Common myeloid progenitor, CD34-positive (primary cell): ENCODE measurements at regions not wholly inside any gene's neighbourhood (a gene's known extent, or its start where the extent isn't known, plus 50 kb on each side); places are given as distances from the start of the nearest gene placed in this dataset.

ENCODE experiments used
- CTCF ChIA-PET: fragments of 350-600 bp; sonication (Branson Sonifier 250); formaldehyde crosslinking; loops from one replicate; lab custom pipeline; 2021; ENCODE audit warnings: antibody characterized with exemption; lab: Charles Lee
- POLR2A ChIA-PET: fragments of 350-600 bp; sonication (Branson Sonifier 250); formaldehyde crosslinking; loops from one replicate; lab custom pipeline; 2021; ENCODE audit warnings: antibody characterized with exemption; lab: Charles Lee
- DNase-seq, 3 donors: peaks; one replicate each; pipeline versions ENCODE4 v3.0.0 to v3.0.0-alpha.2; 2013
- H3K27ac ChIP-seq, 2 experiments: 1 replicate in 1 of 2; 2 replicates in 1 of 2; pipeline ENCODE4 v1.7.0; 2013; ENCODE audit warnings: inconsistent platforms in 2 of 2, low read length in 2 of 2, mild to moderate bottlenecking in 2 of 2, low read depth in 1 of 2, moderate library complexity in 1 of 2; ENCODE audit not compliant: severe bottlenecking in 2 of 2, insufficient read depth in 1 of 2, poor library complexity in 1 of 2
- H3K27me3 ChIP-seq, 5 experiments: replicated peaks in 2 of 5; 1 replicate in 3 of 5; 2 replicates in 2 of 5; pipeline versions ENCODE4 v1.6.1 to v1.7.0; 2013; ENCODE audit warnings: low read length in 4 of 5, mild to moderate bottlenecking in 2 of 5, moderate library complexity in 2 of 5, inconsistent platforms in 1 of 5; ENCODE audit not compliant: insufficient read depth in 5 of 5, control insufficient read depth in 4 of 5
- H3K36me3 ChIP-seq, 4 experiments: 1 replicate in 2 of 4; 2 replicates in 2 of 4; pipeline versions ENCODE4 v1.6.1 to v1.7.0; 2013; ENCODE audit warnings: low read length in 3 of 4, control low read depth in 1 of 4, mild to moderate bottlenecking in 1 of 4; ENCODE audit not compliant: control insufficient read depth in 4 of 4, insufficient read depth in 4 of 4
- H3K4me1 ChIP-seq, 4 experiments: 1 replicate in 3 of 4; 2 replicates in 1 of 4; pipeline versions ENCODE4 v1.6.1 to v1.7.1; 2013; ENCODE audit warnings: low read length in 3 of 4, mild to moderate bottlenecking in 3 of 4, control low read depth in 1 of 4, inconsistent platforms in 1 of 4, moderate library complexity in 1 of 4; ENCODE audit not compliant: control insufficient read depth in 4 of 4, insufficient read depth in 4 of 4; ENCODE audit errors: control extremely low read depth in 1 of 4
- H3K4me3 ChIP-seq, 7 experiments: 1 replicate in 4 of 7; 2 replicates in 3 of 7; pipeline versions ENCODE4 v1.5.1 to v1.7.0; 2013; ENCODE audit warnings: mild to moderate bottlenecking in 7 of 7, low read length in 6 of 7, moderate library complexity in 6 of 7, inconsistent platforms in 2 of 7, low read depth in 2 of 7, control low read depth in 1 of 7; ENCODE audit not compliant: insufficient read depth in 4 of 7, control insufficient read depth in 1 of 7; ENCODE audit errors: extremely low read depth in 1 of 7
- H3K9me3 ChIP-seq, 5 experiments: 1 replicate in 4 of 5; 2 replicates in 1 of 5; pipeline versions ENCODE4 v1.6.1 to v1.7.1; 2013; ENCODE audit warnings: low read length in 4 of 5, mild to moderate bottlenecking in 2 of 5, inconsistent platforms in 1 of 5, low read depth in 1 of 5, moderate library complexity in 1 of 5; ENCODE audit not compliant: control insufficient read depth in 4 of 5, insufficient read depth in 2 of 5; ENCODE audit errors: control extremely low read depth in 1 of 5
- WGBS: methylation state at CpG from one replicate; pipeline ENCODE4 v1.1.5; 2013; ENCODE audit not compliant: insufficient coverage; 5-methylcytosine and 5-hydroxymethylcytosine counted together

GRCh38 chr18:73983970-73984369, 163.7 kb downstream of the FBXO15 start:
- 94% methylated on average over 3 of the region's 6 CpGs for WGBS
- no peak overlapping the region for H3K4me3 ChIP-seq
- DNase-seq = no peak
- H3K36me3 ChIP-seq = no peaks in the 10 kb centered on the region
- POLR2A ChIA-PET = no interaction called here
- no peaks in the 10 kb centered on the region for H3K4me1 ChIP-seq
- no peak overlapping the region for H3K27ac ChIP-seq
- CTCF ChIA-PET = no interaction called here
- H3K27me3 ChIP-seq = peaks cover 0 to 1% (median 0%) of the 10 kb centered on the region in 5 experiments
- peaks cover 0 to 2% (median 0%) of the 10 kb centered on the region in 5 experiments for H3K9me3 ChIP-seq

DNA sequence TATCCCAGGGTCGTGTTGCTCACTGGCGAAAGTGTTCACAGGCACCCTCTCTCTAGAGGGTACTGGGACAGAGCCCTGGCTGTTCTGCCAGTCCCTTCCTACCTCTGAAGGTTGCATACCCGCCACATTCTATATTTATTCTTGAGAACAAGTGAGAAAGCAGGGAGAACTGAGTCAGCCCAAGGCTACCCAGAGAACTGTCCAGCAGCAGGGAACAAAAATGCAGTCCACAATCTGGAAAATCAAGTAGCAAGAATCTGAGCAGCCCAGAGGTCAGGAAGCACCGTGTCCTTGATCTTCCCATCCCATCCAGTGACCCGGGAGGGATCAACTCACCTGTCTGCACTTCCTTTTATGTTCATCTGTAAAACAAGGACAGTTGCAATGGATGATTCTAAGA, 164.1 kb downstream of the FBXO15 start:
- WGBS = 100% methylated on average over 5 of the region's 5 CpGs
- Histone ChIP-seq H3K27ac (no peak overlapping the region), H3K36me3 (no peaks in the 10 kb centered on the region), H3K27me3 (peaks cover 0 to 1% (median 0%) of the 10 kb centered on the region in 5 experiments), H3K9me3 (peaks cover 0 to 2% (median 0%) of the 10 kb centered on the region in 5 experiments), H3K4me3 (no peak overlapping the region), H3K4me1 (no peaks in the 10 kb centered on the region)
- DNase-seq = no peak
- ChIA-PET CTCF (no interaction called here), POLR2A (no interaction called here)

DNA sequence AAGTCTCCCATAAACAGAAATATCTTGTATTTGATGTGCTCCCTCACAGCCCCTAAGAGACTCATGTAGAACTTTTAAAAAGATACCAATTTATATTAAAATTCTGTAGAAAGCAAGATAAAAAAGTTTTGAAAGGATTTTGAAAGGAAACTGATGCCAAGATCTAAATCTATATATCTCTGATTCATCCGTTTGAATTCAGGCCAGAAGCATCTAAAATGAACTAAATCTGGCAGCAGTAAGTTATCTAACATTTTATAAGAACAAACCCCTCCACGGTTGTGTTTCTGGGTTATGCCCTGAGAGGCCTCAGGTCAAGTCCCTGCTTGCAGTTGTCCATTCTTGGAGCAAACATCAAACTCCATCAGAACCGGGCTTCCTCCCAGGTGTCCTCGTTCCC, 165.8 kb downstream of the FBXO15 start:
- CTCF ChIA-PET = no interaction called here
- DNase-seq = no peak
- H3K36me3 ChIP-seq = no peaks in the 10 kb centered on the region
- H3K9me3 ChIP-seq = no peaks in the 10 kb centered on the region
- H3K4me3 ChIP-seq = no peak overlapping the region
- H3K27me3 ChIP-seq = peaks cover 0 to 2% (median 0%) of the 10 kb centered on the region in 5 experiments
- peaks cover 0 to 3% (median 0%) of the 10 kb centered on the region in 4 experiments for H3K4me1 ChIP-seq
- 100% methylated on average over 3 of the region's 4 CpGs for WGBS
- POLR2A ChIA-PET = no interaction called here
- no peak overlapping the region for H3K27ac ChIP-seq

DNA sequence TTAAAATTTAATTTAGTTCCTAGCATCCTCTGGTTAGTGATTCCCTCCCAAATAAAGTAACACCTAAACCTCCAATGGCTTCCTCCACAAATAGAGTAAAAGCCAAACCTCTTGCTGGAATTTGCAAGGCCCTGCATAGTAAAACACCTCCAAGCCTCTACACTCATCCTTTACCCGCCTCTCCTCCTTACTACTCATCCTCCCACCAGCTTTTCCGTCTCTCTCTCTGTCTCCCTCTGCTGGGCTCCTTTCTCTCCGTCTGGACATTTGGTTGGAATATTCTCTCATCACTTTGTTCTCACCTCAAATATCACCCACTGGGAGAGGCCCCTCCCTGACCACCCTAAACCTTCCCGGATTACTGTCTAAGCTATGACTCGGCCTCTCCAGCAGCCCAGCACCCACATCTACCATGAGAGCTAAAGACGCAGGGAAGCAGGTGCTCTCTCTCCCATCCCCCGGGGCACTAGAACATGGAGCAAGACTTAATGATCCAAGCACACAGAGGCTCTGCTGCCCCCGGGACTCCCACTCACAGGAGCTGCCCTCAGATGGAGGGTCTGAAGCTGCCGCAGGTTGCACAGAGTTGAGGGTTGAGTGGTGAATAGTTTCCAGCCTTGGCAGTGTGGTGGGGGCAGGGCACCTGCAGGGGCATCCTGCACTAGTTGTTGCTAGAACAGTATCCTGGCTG, 167.2 kb downstream of the FBXO15 start:
- CTCF ChIA-PET = no interaction called here

DNA sequence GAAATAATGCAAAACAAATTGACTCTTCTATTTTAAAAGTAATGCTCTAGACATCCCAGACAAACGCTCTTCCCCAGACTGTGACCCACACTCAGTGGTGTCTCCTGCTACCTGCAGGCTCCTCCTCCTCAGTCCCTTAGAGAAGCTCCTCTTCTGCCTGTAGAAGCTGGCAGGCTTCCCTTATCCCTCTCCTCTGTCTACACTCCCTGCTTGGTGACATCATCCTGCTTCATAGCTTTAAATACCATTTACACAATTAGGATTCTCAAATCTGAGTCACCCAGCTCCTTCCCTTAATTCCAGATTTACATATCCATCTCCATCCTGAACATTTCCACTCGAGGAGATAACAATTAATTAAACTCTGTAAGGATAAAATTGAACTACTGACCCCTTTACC, 167.9 kb downstream of the FBXO15 start:
- 79% methylated on average over 2 of the region's 2 CpGs for WGBS
- DNase-seq = no peak
- Histone ChIP-seq H3K4me3 (no peak overlapping the region), H3K27ac (no peak overlapping the region), H3K9me3 (no peaks in the 10 kb centered on the region), H3K27me3 (peaks cover 0 to 2% (median 0%) of the 10 kb centered on the region in 5 experiments), H3K4me1 (peaks cover 5 to 23% (median 10%) of the 10 kb centered on the region in 4 experiments), H3K36me3 (no peaks in the 10 kb centered on the region)
- CTCF ChIA-PET = no interaction called here
- POLR2A ChIA-PET = no interaction called here

More for the DNA sequence above, 167.2 kb downstream of the FBXO15 start:
- peaks cover 0 to 2% (median 0%) of the 10 kb centered on the region in 5 experiments for H3K27me3 ChIP-seq
- H3K9me3 ChIP-seq = no peaks in the 10 kb centered on the region
- no peak overlapping the region for H3K27ac ChIP-seq
- WGBS = 81% methylated on average over 8 of the region's 9 CpGs
- H3K4me1 ChIP-seq = peaks cover 0 to 16% (median 6%) of the 10 kb centered on the region in 4 experiments
- no peak for DNase-seq
- H3K36me3 ChIP-seq = no peaks in the 10 kb centered on the region
- H3K4me3 ChIP-seq = no peak overlapping the region
- POLR2A ChIA-PET = no interaction called here

DNA sequence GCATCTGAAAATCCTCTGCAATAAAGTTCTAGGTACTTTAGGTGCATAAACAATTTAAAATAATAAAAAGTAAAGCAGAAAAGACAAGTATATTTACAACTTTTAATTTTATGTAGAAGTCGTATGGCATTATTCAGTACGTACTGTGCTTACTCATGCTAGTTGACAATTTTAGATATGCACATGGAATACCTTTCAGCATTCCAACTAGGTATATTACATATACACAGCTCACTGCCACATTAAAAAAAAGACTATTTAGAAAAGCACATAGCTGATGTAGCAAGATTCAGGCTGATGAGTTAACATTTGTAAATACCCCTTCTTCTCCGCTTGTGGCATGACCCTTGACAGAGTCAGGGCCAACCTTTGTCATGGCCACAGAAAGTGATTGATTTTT, 171.2 kb downstream of the FBXO15 start:
- Histone ChIP-seq H3K27ac (no peak overlapping the region), H3K4me3 (no peak overlapping the region), H3K36me3 (no peaks in the 10 kb centered on the region), H3K27me3 (peaks cover 0 to 2% (median 0%) of the 10 kb centered on the region in 5 experiments), H3K4me1 (peaks cover 6 to 35% (median 17%) of the 10 kb centered on the region in 4 experiments), H3K9me3 (no peaks in the 10 kb centered on the region)
- ChIA-PET POLR2A (no interaction called here), CTCF (no interaction called here)
- DNase-seq = peak in 2 of 3 donors; percentile 17 to 33
- WGBS = no CpG with 5 or more reads among the region's 3 CpGs

GRCh38 chr18:73975266-73975665, 172.4 kb downstream of the FBXO15 start:
- DNase-seq = peak; percentile 43 to 89 (median 85)
- Histone ChIP-seq H3K9me3 (no peaks in the 10 kb centered on the region), H3K27me3 (peaks cover 0 to 2% (median 0%) of the 10 kb centered on the region in 5 experiments), H3K4me1 (peaks cover 6 to 35% (median 17%) of the 10 kb centered on the region in 4 experiments), H3K36me3 (no peaks in the 10 kb centered on the region), H3K27ac (no peak overlapping the region), H3K4me3 (no peak overlapping the region)
- CTCF ChIA-PET = no interaction called here
- WGBS = 0% methylated on average over 6 of the region's 7 CpGs
- POLR2A ChIA-PET = no interaction called here
